SH-SY5Y (cell line): ENCODE measurements at regions not wholly inside any gene's neighbourhood (a gene's known extent, or its start where the extent isn't known, plus 50 kb on each side); places are given as distances from the start of the nearest gene placed in this dataset.

Source experiments
- GATA2 ChIP-seq: IDR thresholded peaks from 2 replicates; pipeline ENCODE4 v1.6.1; 2011; ENCODE audit warnings: mild to moderate bottlenecking, low read depth, low read length
- GATA3 ChIP-seq: IDR thresholded peaks from 2 replicates; pipeline ENCODE4 v1.6.1; 2011; ENCODE audit warnings: low read depth, mild to moderate bottlenecking, low read length, moderate library complexity

DNA sequence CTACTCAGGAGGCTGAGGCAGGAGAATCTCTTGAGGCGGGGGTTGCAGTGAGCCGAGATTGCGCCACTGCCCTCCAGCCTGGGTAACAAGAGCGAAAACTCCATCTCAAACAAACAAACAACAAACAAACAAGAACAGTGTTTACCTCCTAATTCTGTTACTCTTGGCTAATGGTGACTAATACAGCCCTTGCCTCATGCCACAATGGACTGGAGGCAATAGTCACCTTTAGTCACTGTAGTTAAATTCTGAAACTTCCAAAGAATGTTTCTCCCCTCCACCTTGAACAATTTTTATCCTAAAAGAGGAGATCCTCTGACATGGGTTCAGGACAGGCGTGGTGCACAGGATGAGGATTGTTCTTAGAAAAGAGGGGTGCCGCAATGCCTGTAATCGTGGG lies 241.2 kb upstream of the CTSO start:
- no peak for TF ChIP-seq GATA3
- TF ChIP-seq GATA2 = no peak
